Keratinocyte (primary cell): ENCODE measurements at regions not wholly inside any gene's neighbourhood (a gene's known extent, or its start where the extent isn't known, plus 50 kb on each side); places are given as distances from the start of the nearest gene placed in this dataset.

Source experiments
- EZH2 ChIP-seq: IDR thresholded peaks from one replicate; pipeline ENCODE4 v1.6.1; 2012; ENCODE audit warnings: inconsistent platforms, mild to moderate bottlenecking, low read length, moderate library complexity
- TF ChIP-seq, protein P1 (sequence below), 3 experiments: IDR thresholded peaks in 1 of 3; conservative IDR thresholded peaks in 1 of 3; optimal IDR thresholded peaks in 1 of 3; 2 replicates in 2 of 3; 3 replicates in 1 of 3; pipeline versions ENCODE3 to v1.5.1; 2011; ENCODE audit warnings: low read length in 3 of 3, mild to moderate bottlenecking in 3 of 3, moderate library complexity in 2 of 3, control low read depth in 1 of 3, inconsistent platforms in 1 of 3; ENCODE audit not compliant: insufficient read depth in 2 of 3; ENCODE audit errors: extremely low read depth in 1 of 3

DNA sequence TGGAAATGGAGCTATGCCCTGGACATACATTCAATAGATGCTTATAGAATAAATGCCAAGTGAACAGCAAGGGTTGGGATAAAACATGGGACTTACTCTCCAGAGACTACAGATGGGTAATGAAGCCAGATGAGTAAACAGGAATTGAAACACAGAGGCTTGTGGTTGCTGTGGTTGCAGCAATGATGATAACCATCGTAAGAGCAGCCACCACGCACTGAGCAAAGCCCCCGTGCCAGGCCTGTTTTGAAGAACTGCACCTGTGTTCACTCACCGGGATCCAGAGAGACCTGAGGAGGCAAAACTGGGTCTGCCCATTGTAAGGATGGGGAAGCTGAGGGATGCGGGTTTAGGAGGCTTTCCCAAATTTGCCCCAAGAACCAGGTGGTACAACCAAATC lies 431.1 kb upstream of the CDH4 start:
- TF ChIP-seq, protein P1, sequence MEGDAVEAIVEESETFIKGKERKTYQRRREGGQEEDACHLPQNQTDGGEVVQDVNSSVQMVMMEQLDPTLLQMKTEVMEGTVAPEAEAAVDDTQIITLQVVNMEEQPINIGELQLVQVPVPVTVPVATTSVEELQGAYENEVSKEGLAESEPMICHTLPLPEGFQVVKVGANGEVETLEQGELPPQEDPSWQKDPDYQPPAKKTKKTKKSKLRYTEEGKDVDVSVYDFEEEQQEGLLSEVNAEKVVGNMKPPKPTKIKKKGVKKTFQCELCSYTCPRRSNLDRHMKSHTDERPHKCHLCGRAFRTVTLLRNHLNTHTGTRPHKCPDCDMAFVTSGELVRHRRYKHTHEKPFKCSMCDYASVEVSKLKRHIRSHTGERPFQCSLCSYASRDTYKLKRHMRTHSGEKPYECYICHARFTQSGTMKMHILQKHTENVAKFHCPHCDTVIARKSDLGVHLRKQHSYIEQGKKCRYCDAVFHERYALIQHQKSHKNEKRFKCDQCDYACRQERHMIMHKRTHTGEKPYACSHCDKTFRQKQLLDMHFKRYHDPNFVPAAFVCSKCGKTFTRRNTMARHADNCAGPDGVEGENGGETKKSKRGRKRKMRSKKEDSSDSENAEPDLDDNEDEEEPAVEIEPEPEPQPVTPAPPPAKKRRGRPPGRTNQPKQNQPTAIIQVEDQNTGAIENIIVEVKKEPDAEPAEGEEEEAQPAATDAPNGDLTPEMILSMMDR (optimal IDR thresholded peaks at IDR 0.05 in 1 of 3, IDR thresholded peaks at IDR 0.05 in 1 of 3, conservative IDR thresholded peaks at IDR 0.05 in 1 of 3; ENCODE audit: extremely low read depth in 1 of 3, insufficient read depth in 2 of 3, low read length in 3 of 3), result no peak
- TF ChIP-seq EZH2, result no peak
